ENCODE measurements at regions not wholly inside any gene's neighbourhood (a gene's known extent, or its start where the extent isn't known, plus 50 kb on each side); places are given as distances from the start of the nearest gene placed in this dataset.

GRCh38 chr12:76696186-76696585 is 67.7 kb upstream of the ZDHHC17 start:
- DNase-seq: no peak
- 82 to 88% methylated on average over 4 of the region's 4 CpGs for WGBS, 2 donors

GRCh38 chr12:76697849-76698248 is 66.1 kb upstream of the ZDHHC17 start:
- TF ChIP-seq POLR2A (IDR thresholded peaks at IDR 0.05): no peak
- no peak for TF ChIP-seq CTCF (IDR thresholded peaks at IDR 0.05)
- H3K9me3 ChIP-seq: no peaks in the 10 kb centered on the region
- H3K4me1 ChIP-seq: no peaks in the 10 kb centered on the region
- H3K27ac ChIP-seq: no peak overlapping the region
- DNase-seq (no peak), ATAC-seq (no peak)
- intact Hi-C loops (cut with DNase I): no loop called here
- WGBS, 2 donors: 79 to 81% methylated on average over 3 of the region's 3 CpGs
- no peaks in the 10 kb centered on the region for H3K36me3 ChIP-seq (replicated peaks in 1 of 2; ENCODE audit: insufficient read depth in 1 of 2, low read depth in 2 of 2)
- no peak overlapping the region for H3K4me3 ChIP-seq
- H3K27me3 ChIP-seq: no peaks in the 10 kb centered on the region

More at GRCh38 chr12:76696186-76696585, 67.7 kb upstream of the ZDHHC17 start:
- Histone ChIP-seq H3K4me3 (no peak overlapping the region), H3K9me3 (no peaks in the 10 kb centered on the region), H3K27me3 (no peaks in the 10 kb centered on the region), H3K4me1 (no peaks in the 10 kb centered on the region), H3K36me3 (replicated peaks in 1 of 2; ENCODE audit: insufficient read depth in 1 of 2, low read depth in 2 of 2) (no peaks in the 10 kb centered on the region), H3K27ac (no peak overlapping the region)
- intact Hi-C loops (cut with DNase I): no loop called here
- no peak for ATAC-seq
- no peak for TF ChIP-seq CTCF (IDR thresholded peaks at IDR 0.05)
- no peak for TF ChIP-seq POLR2A (IDR thresholded peaks at IDR 0.05)

GRCh38 chr12:76698316-76698715 is 65.6 kb upstream of the ZDHHC17 start:
- Histone ChIP-seq H3K36me3 (replicated peaks in 1 of 2; ENCODE audit: insufficient read depth in 1 of 2, low read depth in 2 of 2) (no peaks in the 10 kb centered on the region), H3K9me3 (no peaks in the 10 kb centered on the region), H3K27ac (no peak overlapping the region), H3K4me3 (no peak overlapping the region), H3K27me3 (no peaks in the 10 kb centered on the region), H3K4me1 (no peaks in the 10 kb centered on the region)
- whole genome bisulfite sequencing, 2 donors: 84 to 100% methylated on average over 1 of the region's 1 CpG
- DNase-seq: no peak
- intact Hi-C loops (cut with DNase I): no loop called here
- ATAC-seq: no peak
- TF ChIP-seq POLR2A (IDR thresholded peaks at IDR 0.05): no peak
- TF ChIP-seq CTCF (IDR thresholded peaks at IDR 0.05): no peak

GRCh38 chr12:76698966-76699365 is 64.9 kb upstream of the ZDHHC17 start:
- ATAC-seq (no peak), DNase-seq (no peak)
- no peaks in the 10 kb centered on the region for H3K9me3 ChIP-seq
- TF ChIP-seq CTCF (IDR thresholded peaks at IDR 0.05) (no peak), POLR2A (IDR thresholded peaks at IDR 0.05) (no peak)
- H3K27me3 ChIP-seq: no peaks in the 10 kb centered on the region
- no peaks in the 10 kb centered on the region for H3K4me1 ChIP-seq
- no peak overlapping the region for H3K27ac ChIP-seq
- WGBS, 2 donors: 72% methylated on average over 7 of the region's 7 CpGs
- H3K36me3 ChIP-seq (replicated peaks in 1 of 2; ENCODE audit: insufficient read depth in 1 of 2, low read depth in 2 of 2): no peaks in the 10 kb centered on the region
- no peak overlapping the region for H3K4me3 ChIP-seq
- intact Hi-C loops (cut with DNase I): no loop called here

- WGBS, 2 donors: 63 to 87% methylated on average over 1 of the region's 1 CpG
- ATAC-seq (no peak), DNase-seq (no peak)
These were observed 62.2 kb upstream of the ZDHHC17 start for GRCh38 chr12:76701690-76702089.

More at GRCh38 chr12:76701690-76702089, 62.2 kb upstream of the ZDHHC17 start:
- no peaks in the 10 kb centered on the region for H3K27me3 ChIP-seq
- H3K36me3 ChIP-seq (replicated peaks in 1 of 2; ENCODE audit: insufficient read depth in 1 of 2, low read depth in 2 of 2): no peaks in the 10 kb centered on the region
- no peaks in the 10 kb centered on the region for H3K9me3 ChIP-seq
- no peak for TF ChIP-seq POLR2A (IDR thresholded peaks at IDR 0.05)
- TF ChIP-seq CTCF (IDR thresholded peaks at IDR 0.05): no peak
- H3K27ac ChIP-seq: no peak overlapping the region
- intact Hi-C loops (cut with DNase I): no loop called here
- no peak overlapping the region for H3K4me3 ChIP-seq
- no peaks in the 10 kb centered on the region for H3K4me1 ChIP-seq

Measured in body of pancreas (tissue), 4 donors.